H1 (cell line): ENCODE measurements at regions not wholly inside any gene's neighbourhood (a gene's known extent, or its start where the extent isn't known, plus 50 kb on each side); places are given as distances from the start of the nearest gene placed in this dataset.
A peak's percentile ranks its signal among the peaks of the same experiment; 100 is the strongest.

Experiments used
- CTCF ChIA-PET: fragments of 300-600 bp; sonication (Branson Sonifier 250); formaldehyde crosslinking; loops from one replicate; lab custom pipeline; 2021; ENCODE audit not compliant: partially characterized antibody; lab: Charles Lee
- POLR2A ChIA-PET: fragments of 300-600 bp; sonication (Branson Sonifier 250); formaldehyde crosslinking; loops from one replicate; lab custom pipeline; 2021; ENCODE audit warnings: inconsistent platforms; ENCODE audit not compliant: partially characterized antibody; lab: Charles Lee
- DNase-seq, 2 experiments: peaks; one replicate each; pipeline versions ENCODE4 v3.0.0 to v3.0.0-alpha.2; 2010 to 2022; ENCODE audit warnings: low spot score in 2 of 2, low read depth in 1 of 2, mixed read lengths in 1 of 2
- FAIRE-seq: peaks from 2 replicates; lab custom pipeline; 2011; peaks lifted over from hg19 to GRCh38; lab: Jason Lieb, UNC
- H2AFZ ChIP-seq: 2 replicates; pipeline ENCODE4 v1.8.1; 2012; ENCODE audit warnings: low read length, inconsistent platforms
- H2AK5ac ChIP-seq: 2 replicates; pipeline ENCODE4 v1.6.1; 2013; ENCODE audit warnings: low read depth, low read length
- H2BK120ac ChIP-seq: replicated peaks from 2 replicates; pipeline ENCODE3; 2013; ENCODE audit warnings: low read depth, low read length, inconsistent platforms
- H2BK12ac ChIP-seq: 2 replicates; pipeline ENCODE4 v1.6.1; 2013; ENCODE audit warnings: low read depth, low read length
- H2BK15ac ChIP-seq: 2 replicates; pipeline ENCODE4 v1.6.1; 2013; ENCODE audit warnings: low read length
- H2BK20ac ChIP-seq: 2 replicates; pipeline ENCODE4 v1.6.1; 2013; ENCODE audit warnings: low read length
- H2BK5ac ChIP-seq: 2 replicates; pipeline ENCODE4 v1.6.1; 2013; ENCODE audit warnings: low read depth, low read length
- H3K14ac ChIP-seq: 2 replicates; pipeline ENCODE4 v1.6.1; 2013; ENCODE audit warnings: inconsistent platforms; ENCODE audit not compliant: insufficient read length
- H3K18ac ChIP-seq: 2 replicates; pipeline ENCODE4 v1.6.1; 2013; ENCODE audit warnings: low read length; ENCODE audit errors: extremely low read depth
- H3K23ac ChIP-seq: 2 replicates; pipeline ENCODE4 v1.6.1; 2013; ENCODE audit warnings: inconsistent platforms; ENCODE audit not compliant: insufficient read length
- H3K23me2 ChIP-seq: 2 replicates; pipeline ENCODE4 v1.6.1; 2013; ENCODE audit warnings: low read depth, low read length
- H3K27ac ChIP-seq: 2 replicates; pipeline ENCODE4 v1.6.1; 2011; ENCODE audit warnings: low read depth, low read length, inconsistent platforms
- H3K27me3 ChIP-seq, 4 experiments: replicated peaks in 1 of 4; 1 replicate in 1 of 4; 2 replicates in 3 of 4; pipeline versions ENCODE4 v1.6.1 to v1.8.1; 2011 to 2013; ENCODE audit warnings: low read length in 3 of 4, mild to moderate bottlenecking in 3 of 4, inconsistent platforms in 2 of 4, mixed read lengths in 2 of 4, moderate library complexity in 1 of 4; ENCODE audit not compliant: control insufficient read depth in 3 of 4, insufficient read depth in 3 of 4; ENCODE audit errors: extremely low read depth in 1 of 4
- H3K36me3 ChIP-seq, 4 experiments: 2 replicates each; pipeline versions ENCODE4 v1.6.1 to v1.8.1; 2011 to 2013; ENCODE audit warnings: mild to moderate bottlenecking in 4 of 4, low read length in 3 of 4, moderate library complexity in 2 of 4, control low read depth in 1 of 4, inconsistent platforms in 1 of 4; ENCODE audit not compliant: insufficient read depth in 4 of 4, control insufficient read depth in 2 of 4
- H3K4ac ChIP-seq: replicated peaks from 2 replicates; pipeline ENCODE3; 2013; ENCODE audit warnings: low read length, low read depth, mixed read lengths, inconsistent platforms; ENCODE audit not compliant: insufficient read length
- H3K4me1 ChIP-seq, 4 experiments: replicated peaks in 1 of 4; 1 replicate in 1 of 4; 2 replicates in 3 of 4; pipeline versions ENCODE4 v1.6.1 to v1.8.1; 2011 to 2013; ENCODE audit warnings: low read length in 3 of 4, inconsistent platforms in 2 of 4, mixed read lengths in 1 of 4; ENCODE audit not compliant: insufficient read depth in 4 of 4, control insufficient read depth in 3 of 4
- H3K4me2 ChIP-seq, 2 experiments: 2 replicates each; pipeline versions ENCODE4 v1.6.1 to v1.8.1; 2011 to 2013; ENCODE audit warnings: low read depth in 2 of 2, low read length in 2 of 2, control low read depth in 1 of 2, inconsistent platforms in 1 of 2, mild to moderate bottlenecking in 1 of 2; ENCODE audit not compliant: insufficient read depth in 1 of 2
- H3K4me3 ChIP-seq, 4 experiments: fragments of 200-600, 300-600 bp in 1 of 4; sonication (generic), shearing (Covaris generic), sonication (Bioruptor Twin) in 1 of 4; 2 replicates each; pipeline versions ENCODE4 v1.5.1 to v1.8.1; 2011 to 2016; ENCODE audit warnings: low read length in 4 of 4, low read depth in 3 of 4, control low read depth in 2 of 4, inconsistent platforms in 2 of 4, mild to moderate bottlenecking in 2 of 4, mixed read lengths in 1 of 4, moderate library complexity in 1 of 4; ENCODE audit not compliant: insufficient read depth in 2 of 4; ENCODE audit errors: extremely low read depth in 1 of 4
- H3K56ac ChIP-seq: replicated peaks from 2 replicates; pipeline ENCODE3; 2013; ENCODE audit warnings: low read depth, mild to moderate bottlenecking, mixed read lengths, low read length, inconsistent platforms; ENCODE audit not compliant: insufficient read length
- H3K79me1 ChIP-seq: 2 replicates; pipeline ENCODE4 v1.6.1; 2013; ENCODE audit warnings: low read depth, low read length, control low read depth
- H3K79me2 ChIP-seq, 2 experiments: 2 replicates each; pipeline versions ENCODE4 v1.6.1 to v1.8.1; 2012 to 2013; ENCODE audit warnings: low read length in 2 of 2, mild to moderate bottlenecking in 2 of 2, inconsistent platforms in 1 of 2; ENCODE audit not compliant: insufficient read depth in 2 of 2, control insufficient read depth in 1 of 2
- H3K9ac ChIP-seq, 4 experiments: replicated peaks in 1 of 4; 1 replicate in 1 of 4; 2 replicates in 3 of 4; pipeline versions ENCODE4 v1.6.1 to v1.8.1; 2011 to 2013; ENCODE audit warnings: low read depth in 3 of 4, low read length in 3 of 4, control low read depth in 2 of 4, mild to moderate bottlenecking in 2 of 4, moderate library complexity in 2 of 4, inconsistent platforms in 1 of 4; ENCODE audit errors: extremely low read depth in 1 of 4
- H3K9me3 ChIP-seq, 2 experiments: 2 replicates each; pipeline versions ENCODE4 v1.6.1 to v1.8.1; 2012 to 2013; ENCODE audit warnings: mild to moderate bottlenecking in 2 of 2, moderate library complexity in 2 of 2, control low read depth in 1 of 2, inconsistent platforms in 1 of 2, low read depth in 1 of 2, low read length in 1 of 2, mixed read lengths in 1 of 2; ENCODE audit not compliant: insufficient read depth in 2 of 2
- H4K20me1 ChIP-seq, 2 experiments: replicated peaks in 1 of 2; 2 replicates each; pipeline versions ENCODE3 to v1.8.1; 2011 to 2013; ENCODE audit warnings: inconsistent platforms in 2 of 2, low read length in 2 of 2, mild to moderate bottlenecking in 1 of 2; ENCODE audit not compliant: insufficient read depth in 2 of 2, control insufficient read depth in 1 of 2
- H4K5ac ChIP-seq: 2 replicates; pipeline ENCODE4 v1.6.1; 2013; ENCODE audit warnings: low read length, low read depth, mixed read lengths, inconsistent platforms; ENCODE audit not compliant: insufficient read length
- H4K8ac ChIP-seq: 2 replicates; pipeline ENCODE4 v1.8.0; 2013; ENCODE audit warnings: mild to moderate bottlenecking, moderate library complexity, low read length, inconsistent platforms; ENCODE audit not compliant: insufficient read depth; ENCODE audit errors: extremely low read depth
- H4K91ac ChIP-seq: replicated peaks from 2 replicates; pipeline ENCODE3; 2013; ENCODE audit warnings: low read length, mixed read lengths, inconsistent platforms; ENCODE audit not compliant: insufficient read length
- ASH2L ChIP-seq: fragments of 200-600, 300-600 bp; sonication (generic); IDR thresholded peaks from one replicate; pipeline ENCODE4 v1.7.1; 2017; ENCODE audit warnings: low read length
- CBX8 ChIP-seq: fragments of 300-800, 300-1000 bp; sonication (generic); IDR thresholded peaks from 2 replicates; pipeline ENCODE4 v1.7.1; 2016; ENCODE audit warnings: low read depth, low read length, borderline replicate concordance
- CHD2 ChIP-seq: IDR thresholded peaks from 2 replicates; pipeline ENCODE4 v1.6.1; 2012; ENCODE audit warnings: low read length, improper control_type of control experiment
- EP300 ChIP-seq, 2 experiments: IDR thresholded peaks; 1 replicate in 1 of 2; 2 replicates in 1 of 2; pipeline ENCODE4 v1.6.1; 2011 to 2012; ENCODE audit warnings: low read depth in 2 of 2, low read length in 2 of 2, mild to moderate bottlenecking in 2 of 2, borderline replicate concordance in 1 of 2, inconsistent platforms in 1 of 2, moderate library complexity in 1 of 2
- KDM1A ChIP-seq: fragments of 200-600, 300-600 bp; sonication (generic); IDR thresholded peaks from 2 replicates; pipeline ENCODE4 v1.7.1; 2016; ENCODE audit warnings: mild to moderate bottlenecking, low read length, borderline replicate concordance
- KDM5A ChIP-seq: fragments of 200-600 bp; IDR thresholded peaks from 2 replicates; pipeline ENCODE4 v1.7.1; 2012; ENCODE audit warnings: mild to moderate bottlenecking, low read length, inconsistent platforms, mixed read lengths
- MAFK ChIP-seq: IDR thresholded peaks from 2 replicates; pipeline ENCODE4 v1.6.1; 2012; ENCODE audit warnings: low read depth, mild to moderate bottlenecking, improper control_type of control experiment, low read length
- NRF1 ChIP-seq: IDR thresholded peaks from 2 replicates; pipeline ENCODE4 v1.6.1; 2011; ENCODE audit warnings: mild to moderate bottlenecking, low read depth, low read length, improper control_type of control experiment
- PHF8 ChIP-seq: fragments of 200-600 bp; sonication (generic); conservative IDR thresholded peaks from 2 replicates; pipeline ENCODE4 v1.7.1; 2012; ENCODE audit warnings: low read depth, mild to moderate bottlenecking, inconsistent platforms, low read length, moderate library complexity
- RAD21 ChIP-seq, 2 experiments: IDR thresholded peaks in 1 of 2; conservative IDR thresholded peaks in 1 of 2; 2 replicates each; pipeline ENCODE4 v1.6.1; 2011; ENCODE audit warnings: low read depth in 2 of 2, low read length in 2 of 2, improper control_type of control experiment in 1 of 2, inconsistent platforms in 1 of 2, mild to moderate bottlenecking in 1 of 2, moderate library complexity in 1 of 2
- RBBP5 ChIP-seq: IDR thresholded peaks from 2 replicates; pipeline ENCODE4 v1.7.1; 2012; ENCODE audit warnings: low read depth, mild to moderate bottlenecking, inconsistent platforms, low read length, moderate library complexity, borderline replicate concordance
- SP4 ChIP-seq: IDR thresholded peaks from 2 replicates; pipeline ENCODE4 v1.6.1; 2012; ENCODE audit warnings: low read length, inconsistent platforms
- TAF1 ChIP-seq: IDR thresholded peaks from 2 replicates; pipeline ENCODE4 v1.6.1; 2011; ENCODE audit warnings: mild to moderate bottlenecking, low read depth, low read length
- WGBS, 2 experiments: shearing (Covaris generic) in 1 of 2; methylation state at CpG; one replicate each; pipeline versions ENCODE4 v1.1.6 to v1.1.7; 2013 to 2015; ENCODE audit warnings: low lambda C conversion rate in 2 of 2, mixed read lengths in 2 of 2, inconsistent platforms in 1 of 2, low coverage in 1 of 2, missing lambda C conversion rate in 1 of 2; ENCODE audit not compliant: insufficient replicate concordance in 2 of 2, insufficient coverage in 1 of 2, insufficient read length in 1 of 2; ENCODE audit errors: extremely low coverage in 1 of 2, missing lambda C conversion rate in 1 of 2; 5-methylcytosine and 5-hydroxymethylcytosine counted together

DNA sequence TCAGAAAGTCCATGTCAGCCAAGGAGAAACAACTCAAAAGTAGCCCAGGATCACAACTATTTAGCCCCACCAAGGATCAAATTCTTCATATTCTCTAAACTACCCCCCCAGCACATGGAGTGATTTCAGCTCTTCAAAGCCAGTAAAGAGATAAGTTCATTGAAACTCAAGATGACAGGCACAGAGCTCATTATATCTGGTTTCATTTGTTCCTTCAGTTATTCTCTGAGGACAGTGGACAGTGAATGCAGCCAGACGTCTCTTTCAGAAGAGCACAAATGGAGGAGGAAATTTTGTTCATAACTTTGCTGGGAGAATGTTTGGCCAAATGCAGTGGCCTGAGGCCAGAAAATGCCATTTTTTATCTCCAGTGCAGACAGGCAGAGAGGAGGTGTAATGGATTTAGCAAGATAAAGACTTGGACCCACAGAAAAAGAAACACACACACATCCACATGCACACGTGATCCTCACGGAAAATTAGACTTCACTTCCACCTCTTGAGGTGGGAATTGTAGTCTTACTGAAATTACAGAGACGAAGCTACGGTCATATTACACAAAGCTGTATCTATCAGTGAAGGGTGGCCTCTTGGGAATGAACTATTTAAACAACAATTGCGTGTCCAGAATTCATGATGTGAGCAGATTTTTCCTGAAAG lies 64.6 kb downstream of the HES1 start:
- Histone ChIP-seq H3K18ac (no peak overlapping the region), H3K79me2 (no peaks in the 10 kb centered on the region), H3K23ac (no peak overlapping the region), H2AK5ac (peak overlapping the region; percentile 26; the same call in 1 of the 2 replicates), H2AFZ (no peak overlapping the region), H3K14ac (no peak overlapping the region), H3K36me3 (no peaks in the 10 kb centered on the region), H3K79me1 (no peaks in the 10 kb centered on the region), H3K4me3 (no peak overlapping the region), H2BK5ac (no peak overlapping the region; the same call in 1 of the 2 replicates), H3K9me3 (no peaks in the 10 kb centered on the region), H2BK20ac (no peak overlapping the region; the same call in 1 of the 2 replicates), H4K8ac (no peak overlapping the region), H2BK120ac (no peak overlapping the region), H3K4me1 (peaks cover 7 to 10% (median 8%) of the 10 kb centered on the region in 4 experiments; a peak in 6 of 7 replicates), H3K56ac (no peak overlapping the region), H4K91ac (no peak overlapping the region), H2BK12ac (no peak overlapping the region), H3K4me2 (no peak overlapping the region), H4K5ac (no peak overlapping the region), H3K27me3 (peaks cover 0 to 16% (median 12%) of the 10 kb centered on the region in 4 experiments; a peak in 5 of 7 replicates), H2BK15ac (peak overlapping the region; percentile 77; the same call in 1 of the 2 replicates), H3K4ac (no peak overlapping the region), H3K23me2 (peaks cover 10% of the 10 kb centered on the region; the same call in 1 of the 2 replicates), H3K27ac (no peak overlapping the region), H3K9ac (no peak overlapping the region), H4K20me1 (no peaks in the 10 kb centered on the region)
- DNase-seq (no peak), FAIRE-seq (no peak)
- 89% methylated on average over 6 of the region's 6 CpGs; no CpG with 5 or more reads in 1 of the 2 experiments for WGBS, 2 experiments
- ChIA-PET POLR2A (no interaction called here), CTCF (interaction anchor here (0.6 to 2.0 kb wide), 8 partner anchors 10 to 322 kb away, joined by 3 to 5 read pairs (median 4); no protein-coding TSS in a partner anchor)
- TF ChIP-seq EP300 (IDR thresholded peaks at IDR 0.05; ENCODE audit: borderline replicate concordance in 1 of 2, low read depth in 2 of 2, low read length in 2 of 2) (no peak), TAF1 (no peak), RBBP5 (no peak), SP4 (no peak), ASH2L (no peak), CBX8 (no peak), MAFK (no peak), KDM5A (no peak), NRF1 (no peak), CHD2 (no peak), PHF8 (no peak), KDM1A (no peak), RAD21 (IDR thresholded peaks at IDR 0.05 in 1 of 2, conservative IDR thresholded peaks at IDR 0.05 in 1 of 2; ENCODE audit: low read depth in 2 of 2, low read length in 2 of 2) (no peak)
